ENCODE measurements at regions not wholly inside any gene's neighbourhood (a gene's known extent, or its start where the extent isn't known, plus 50 kb on each side); places are given as distances from the start of the nearest gene placed in this dataset.

DNA sequence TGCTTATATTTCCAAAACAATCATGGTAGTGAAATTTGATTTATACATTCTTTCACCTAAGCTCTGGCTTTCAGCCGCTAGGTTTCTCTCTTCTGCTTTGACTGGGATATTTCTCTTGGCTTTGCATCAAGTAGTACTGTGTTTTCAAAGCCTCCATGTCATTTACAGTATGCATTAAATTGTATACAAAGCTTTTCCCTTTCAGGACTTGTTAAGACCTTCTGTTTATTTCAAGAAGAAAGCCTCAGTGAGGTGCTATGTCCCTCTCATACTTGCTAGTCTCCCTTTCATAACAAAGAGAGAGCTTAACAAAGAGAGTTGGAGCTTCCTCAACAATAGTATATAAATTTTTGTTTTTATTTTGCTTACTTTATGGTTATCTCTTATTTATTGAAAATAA is 84.2 kb upstream of the SLC25A26 start:
- H3K27ac Mint-ChIP-seq: no peak overlapping the region
- H3K9me3 Mint-ChIP-seq: no peaks in the 10 kb centered on the region
- no peaks in the 10 kb centered on the region for H3K4me1 Mint-ChIP-seq
- DNase-seq: no peak
- Histone ChIP-seq H3K27ac (ENCODE audit: low read length) (no peak overlapping the region), H3K36me3 (ENCODE audit: control insufficient read depth, insufficient read depth, low read length) (no peaks in the 10 kb centered on the region), H3K27me3 (ENCODE audit: control insufficient read depth, insufficient read depth, low read length) (peaks cover 2% of the 10 kb centered on the region), H3K9me3 (ENCODE audit: control insufficient read depth, insufficient read depth, low read length) (no peaks in the 10 kb centered on the region), H3K4me3 (ENCODE audit: low read length) (no peak overlapping the region), H3K4me1 (ENCODE audit: control insufficient read depth, insufficient read depth, low read length) (no peaks in the 10 kb centered on the region)
- intact Hi-C loops (cut with micrococcal nuclease): no loop called here
- no peak for ATAC-seq
- TF ChIP-seq, protein P1, sequence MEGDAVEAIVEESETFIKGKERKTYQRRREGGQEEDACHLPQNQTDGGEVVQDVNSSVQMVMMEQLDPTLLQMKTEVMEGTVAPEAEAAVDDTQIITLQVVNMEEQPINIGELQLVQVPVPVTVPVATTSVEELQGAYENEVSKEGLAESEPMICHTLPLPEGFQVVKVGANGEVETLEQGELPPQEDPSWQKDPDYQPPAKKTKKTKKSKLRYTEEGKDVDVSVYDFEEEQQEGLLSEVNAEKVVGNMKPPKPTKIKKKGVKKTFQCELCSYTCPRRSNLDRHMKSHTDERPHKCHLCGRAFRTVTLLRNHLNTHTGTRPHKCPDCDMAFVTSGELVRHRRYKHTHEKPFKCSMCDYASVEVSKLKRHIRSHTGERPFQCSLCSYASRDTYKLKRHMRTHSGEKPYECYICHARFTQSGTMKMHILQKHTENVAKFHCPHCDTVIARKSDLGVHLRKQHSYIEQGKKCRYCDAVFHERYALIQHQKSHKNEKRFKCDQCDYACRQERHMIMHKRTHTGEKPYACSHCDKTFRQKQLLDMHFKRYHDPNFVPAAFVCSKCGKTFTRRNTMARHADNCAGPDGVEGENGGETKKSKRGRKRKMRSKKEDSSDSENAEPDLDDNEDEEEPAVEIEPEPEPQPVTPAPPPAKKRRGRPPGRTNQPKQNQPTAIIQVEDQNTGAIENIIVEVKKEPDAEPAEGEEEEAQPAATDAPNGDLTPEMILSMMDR (IDR thresholded peaks at IDR 0.05): no peak
- no peaks in the 10 kb centered on the region for H3K36me3 Mint-ChIP-seq
- peaks cover 0 to 5% of the 10 kb centered on the region in 2 donors for H3K27me3 Mint-ChIP-seq (ENCODE audit: low read depth in 2 of 2)
- H3K4me3 Mint-ChIP-seq: no peak overlapping the region
- 83% methylated on average over 1 of the region's 1 CpG for WGBS (ENCODE audit: insufficient coverage)

DNA sequence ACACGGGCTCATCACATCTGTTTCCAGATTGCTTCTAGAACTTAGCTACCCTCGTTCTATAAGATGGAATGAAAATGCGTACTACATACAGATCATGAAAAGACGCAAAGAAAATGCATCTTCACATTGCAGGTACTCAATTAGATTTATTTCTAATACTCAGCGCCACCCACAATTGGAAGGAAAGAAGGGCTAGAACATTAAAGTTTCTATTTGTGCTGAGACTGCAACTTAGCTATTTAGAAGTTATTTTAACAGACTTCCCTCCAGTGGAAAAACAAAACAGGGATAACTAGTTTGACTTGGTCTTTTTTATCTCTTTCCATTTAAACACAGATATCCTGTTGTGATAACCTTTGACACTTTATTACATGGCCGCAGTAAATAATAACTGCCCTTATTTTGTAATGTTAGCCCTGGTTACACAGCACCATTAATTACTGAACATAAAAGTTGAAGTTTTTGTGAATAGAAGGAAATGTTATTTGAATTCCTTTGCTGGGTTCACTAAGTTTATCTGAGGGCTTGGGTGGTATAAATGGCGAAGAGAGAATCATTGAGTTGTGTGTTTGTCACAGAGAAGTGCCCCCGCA is 86.9 kb upstream of the SLC25A26 start:
- H3K4me1 ChIP-seq (ENCODE audit: control insufficient read depth, insufficient read depth, low read length): no peaks in the 10 kb centered on the region
- H3K9me3 Mint-ChIP-seq: no peaks in the 10 kb centered on the region
- DNase-seq: no peak
- peaks cover 2% of the 10 kb centered on the region for H3K27me3 ChIP-seq (ENCODE audit: control insufficient read depth, insufficient read depth, low read length)
- no peak overlapping the region for H3K27ac Mint-ChIP-seq
- H3K36me3 Mint-ChIP-seq: no peaks in the 10 kb centered on the region
- no peak overlapping the region for H3K4me3 Mint-ChIP-seq
- no peak overlapping the region for H3K4me3 ChIP-seq (ENCODE audit: low read length)
- intact Hi-C loops (cut with micrococcal nuclease): no loop called here
- no peak for ATAC-seq
- peaks cover 0 to 5% of the 10 kb centered on the region in 2 donors for H3K27me3 Mint-ChIP-seq (ENCODE audit: low read depth in 2 of 2)
- no peaks in the 10 kb centered on the region for H3K4me1 Mint-ChIP-seq
- no peaks in the 10 kb centered on the region for H3K36me3 ChIP-seq (ENCODE audit: control insufficient read depth, insufficient read depth, low read length)
- TF ChIP-seq, protein P1 (IDR thresholded peaks at IDR 0.05): no peak
- no peak overlapping the region for H3K27ac ChIP-seq (ENCODE audit: low read length)
- 91% methylated on average over 8 of the region's 8 CpGs for WGBS (ENCODE audit: insufficient coverage)
- no peaks in the 10 kb centered on the region for H3K9me3 ChIP-seq (ENCODE audit: control insufficient read depth, insufficient read depth, low read length)

DNA sequence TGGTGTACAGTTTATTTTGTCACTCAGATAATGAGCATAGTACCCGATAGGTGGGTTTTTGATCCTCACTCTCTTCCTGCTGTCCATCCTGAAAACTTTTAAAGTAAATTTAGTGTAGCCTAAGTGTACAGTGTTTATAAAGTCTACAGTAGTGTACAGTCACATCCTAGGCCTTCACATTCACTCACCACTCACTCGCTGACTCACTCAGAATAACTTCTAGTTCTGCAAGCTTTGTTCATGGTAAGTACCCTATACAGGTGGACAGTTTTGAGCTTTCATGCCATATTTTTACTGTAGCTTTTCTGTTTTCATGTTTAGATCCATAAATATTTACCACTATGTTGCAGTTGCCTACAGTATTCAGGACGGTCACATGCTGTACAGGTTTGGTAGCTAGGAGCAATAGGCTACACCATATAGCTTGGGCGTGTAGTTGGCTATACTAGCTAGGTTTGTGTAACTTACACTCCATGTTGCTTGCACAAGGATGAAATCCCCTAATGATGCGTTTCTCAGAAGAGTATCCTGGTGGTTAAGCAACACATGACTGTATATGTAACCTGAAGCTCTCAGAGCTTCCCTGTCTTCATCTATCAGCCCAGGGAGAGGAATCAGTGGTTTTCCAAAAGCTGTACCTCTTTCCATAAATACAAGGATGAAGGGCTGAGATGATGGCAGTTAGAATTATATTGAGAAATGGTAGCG is 87.6 kb upstream of the SLC25A26 start:
- no peaks in the 10 kb centered on the region for H3K36me3 ChIP-seq (ENCODE audit: control insufficient read depth, insufficient read depth, low read length)
- H3K27ac Mint-ChIP-seq: no peak overlapping the region
- H3K4me1 ChIP-seq (ENCODE audit: control insufficient read depth, insufficient read depth, low read length): no peaks in the 10 kb centered on the region
- ATAC-seq (no peak), DNase-seq (no peak)
- H3K27me3 ChIP-seq (ENCODE audit: control insufficient read depth, insufficient read depth, low read length): no peaks in the 10 kb centered on the region
- WGBS (ENCODE audit: insufficient coverage): 92% methylated on average over 6 of the region's 6 CpGs
- no peaks in the 10 kb centered on the region for H3K36me3 Mint-ChIP-seq
- H3K27ac ChIP-seq (ENCODE audit: low read length): no peak overlapping the region
- H3K9me3 Mint-ChIP-seq: no peaks in the 10 kb centered on the region
- no peak overlapping the region for H3K4me3 ChIP-seq (ENCODE audit: low read length)
- no peaks in the 10 kb centered on the region for H3K9me3 ChIP-seq (ENCODE audit: control insufficient read depth, insufficient read depth, low read length)
- H3K4me1 Mint-ChIP-seq: no peaks in the 10 kb centered on the region
- intact Hi-C loops (cut with micrococcal nuclease): no loop called here
- TF ChIP-seq, protein P1 (IDR thresholded peaks at IDR 0.05): no peak
- H3K4me3 Mint-ChIP-seq: no peak overlapping the region
- H3K27me3 Mint-ChIP-seq (ENCODE audit: low read depth in 2 of 2): peaks cover 0 to 5% of the 10 kb centered on the region in 2 donors

DNA sequence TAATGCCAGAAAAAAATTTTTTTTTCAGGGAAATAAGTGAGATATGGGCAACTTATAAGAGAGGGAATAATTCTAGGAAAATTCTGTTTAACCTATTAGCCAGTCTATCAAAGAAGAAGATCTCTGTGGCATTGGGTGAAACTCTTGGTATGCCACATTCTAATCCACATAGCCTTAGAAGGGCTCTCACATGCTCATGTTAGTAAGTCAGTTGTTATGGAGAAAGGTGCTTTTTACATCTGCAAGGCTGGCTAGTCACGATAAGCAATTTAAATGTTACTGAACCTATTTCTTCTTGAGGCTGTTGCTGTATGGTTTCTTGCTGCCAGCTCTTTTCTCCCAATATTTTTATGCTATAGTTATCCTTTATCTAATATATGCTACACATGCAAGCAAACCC is 89.9 kb upstream of the MAGI1 start:
- Histone ChIP-seq H3K4me3 (ENCODE audit: low read length) (no peak overlapping the region), H3K36me3 (ENCODE audit: control insufficient read depth, insufficient read depth, low read length) (no peaks in the 10 kb centered on the region), H3K9me3 (ENCODE audit: control insufficient read depth, insufficient read depth, low read length) (no peaks in the 10 kb centered on the region), H3K4me1 (ENCODE audit: control insufficient read depth, insufficient read depth, low read length) (no peaks in the 10 kb centered on the region), H3K27ac (ENCODE audit: low read length) (no peak overlapping the region), H3K27me3 (ENCODE audit: control insufficient read depth, insufficient read depth, low read length) (no peaks in the 10 kb centered on the region)
- DNase-seq (no peak), ATAC-seq (no peak)
- Mint-ChIP-seq H3K36me3 (no peaks in the 10 kb centered on the region), H3K27me3 (ENCODE audit: low read depth in 2 of 2) (peaks cover 0 to 2% of the 10 kb centered on the region in 2 donors), H3K4me3 (no peak overlapping the region), H3K4me1 (no peaks in the 10 kb centered on the region), H3K9me3 (no peaks in the 10 kb centered on the region), H3K27ac (no peak overlapping the region)
- TF ChIP-seq, protein P1 (IDR thresholded peaks at IDR 0.05): no peak
- intact Hi-C loops (cut with micrococcal nuclease): no loop called here
- WGBS (ENCODE audit: insufficient coverage): 100% methylated on average over 1 of the region's 1 CpG

All from natural killer cell (primary cell).